ENCODE measurements at regions not wholly inside any gene's neighbourhood (a gene's known extent, or its start where the extent isn't known, plus 50 kb on each side); places are given as distances from the start of the nearest gene placed in this dataset.

- Mint-ChIP-seq H3K4me1 (ENCODE audit: unreplicated experiment) (no peaks in the 10 kb centered on the region), H3K27ac (no peak overlapping the region), H3K4me3 (peak overlapping the region; percentile 82), H3K9me3 (no peaks in the 10 kb centered on the region), H3K27me3 (peaks cover 80% of the 10 kb centered on the region), H3K36me3 (no peaks in the 10 kb centered on the region)
- peak; percentile 80 for DNase-seq (ENCODE audit: extremely low spot score, unreplicated experiment)
- peak; percentile 93 for TF ChIP-seq CTCF (conservative IDR thresholded peaks at IDR 0.05)
These were observed 369.1 kb downstream of the MTX2 start for GRCh38 chr2:176638167-176639015.

DNA sequence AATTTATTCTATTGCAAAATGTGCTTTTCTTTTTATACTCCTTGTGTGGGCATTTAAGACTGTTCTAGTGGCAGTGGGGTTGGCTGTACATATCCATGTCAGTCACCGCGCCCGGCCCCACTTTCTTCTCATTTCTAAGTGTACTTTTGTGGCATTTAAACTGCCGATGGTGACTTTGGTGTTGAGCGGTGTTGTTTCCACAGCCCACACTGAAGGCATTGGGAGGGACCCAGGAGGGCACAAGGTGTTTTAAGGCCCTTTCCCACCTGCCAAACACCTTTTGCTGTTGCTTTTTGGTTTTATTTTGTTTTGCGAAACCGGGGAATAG is 369.7 kb downstream of the MTX2 start:
- Mint-ChIP-seq H3K36me3 (no peaks in the 10 kb centered on the region), H3K4me3 (no peak overlapping the region), H3K27ac (no peak overlapping the region), H3K9me3 (no peaks in the 10 kb centered on the region), H3K27me3 (peaks cover 81% of the 10 kb centered on the region), H3K4me1 (ENCODE audit: unreplicated experiment) (no peaks in the 10 kb centered on the region)
- DNase-seq (ENCODE audit: extremely low spot score, unreplicated experiment), result no peak
- TF ChIP-seq CTCF (conservative IDR thresholded peaks at IDR 0.05), result no peak

DNA sequence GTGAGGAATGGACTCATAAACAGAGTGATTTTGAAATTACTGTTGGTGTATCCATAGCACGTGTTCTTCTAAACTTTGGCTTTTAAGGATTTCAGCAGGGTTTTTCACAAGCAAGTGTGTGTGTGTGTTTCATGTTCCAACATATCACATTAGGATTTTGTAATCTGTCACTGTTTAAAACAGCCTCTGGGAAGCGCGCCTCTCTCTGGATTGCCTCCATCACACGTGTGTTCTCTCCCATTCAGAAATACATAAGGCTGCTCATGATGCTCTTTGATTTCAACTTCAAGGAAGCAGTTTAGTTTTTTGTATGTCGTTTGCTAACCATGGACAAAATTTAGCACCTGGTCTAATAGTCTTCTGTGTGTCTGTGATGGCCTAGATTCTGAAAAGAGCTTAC is 370.4 kb downstream of the MTX2 start:
- no peaks in the 10 kb centered on the region for H3K4me1 Mint-ChIP-seq (ENCODE audit: unreplicated experiment)
- no peak overlapping the region for H3K4me3 Mint-ChIP-seq
- no peaks in the 10 kb centered on the region for H3K9me3 Mint-ChIP-seq
- H3K27ac Mint-ChIP-seq, result no peak overlapping the region
- peaks cover 82% of the 10 kb centered on the region for H3K27me3 Mint-ChIP-seq
- no peak for TF ChIP-seq CTCF (conservative IDR thresholded peaks at IDR 0.05)
- DNase-seq (ENCODE audit: extremely low spot score, unreplicated experiment), result no peak
- H3K36me3 Mint-ChIP-seq, result no peaks in the 10 kb centered on the region

DNA sequence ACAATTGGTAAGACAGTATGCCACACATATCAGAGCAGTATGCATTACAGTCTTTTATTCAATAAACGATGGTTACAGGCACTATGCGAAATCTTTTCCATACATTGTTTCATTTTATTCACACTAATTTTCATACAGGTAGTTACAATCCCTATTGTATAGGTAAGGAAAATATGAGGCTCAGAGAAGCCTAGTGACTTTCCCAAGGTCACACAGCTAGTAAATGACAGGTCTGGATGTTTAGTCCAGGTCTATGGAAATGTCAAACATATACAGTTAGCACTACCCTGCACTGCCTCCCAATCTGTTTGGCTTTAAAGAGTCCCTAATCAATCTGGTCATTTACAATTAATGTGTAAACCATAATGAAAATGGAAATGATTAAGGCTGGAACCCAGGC is 372.2 kb downstream of the MTX2 start:
- H3K4me3 Mint-ChIP-seq, result no peak overlapping the region
- H3K4me1 Mint-ChIP-seq (ENCODE audit: unreplicated experiment), result no peaks in the 10 kb centered on the region
- no peak for TF ChIP-seq CTCF (conservative IDR thresholded peaks at IDR 0.05)
- H3K36me3 Mint-ChIP-seq, result no peaks in the 10 kb centered on the region
- DNase-seq (ENCODE audit: extremely low spot score, unreplicated experiment), result no peak
- no peaks in the 10 kb centered on the region for H3K9me3 Mint-ChIP-seq
- H3K27me3 Mint-ChIP-seq, result peaks cover 85% of the 10 kb centered on the region
- H3K27ac Mint-ChIP-seq, result no peak overlapping the region

- H3K4me1 Mint-ChIP-seq (ENCODE audit: unreplicated experiment), result no peaks in the 10 kb centered on the region
These were observed 372.8 kb downstream of the MTX2 start for GRCh38 chr2:176642074-176642473.

More at GRCh38 chr2:176642074-176642473, 372.8 kb downstream of the MTX2 start:
- no peak for DNase-seq (ENCODE audit: extremely low spot score, unreplicated experiment)
- Mint-ChIP-seq H3K9me3 (no peaks in the 10 kb centered on the region), H3K27me3 (peaks cover 87% of the 10 kb centered on the region), H3K4me3 (no peak overlapping the region), H3K36me3 (no peaks in the 10 kb centered on the region), H3K27ac (no peak overlapping the region)
- TF ChIP-seq CTCF (conservative IDR thresholded peaks at IDR 0.05), result no peak

Measured in type B pancreatic cell (in vitro differentiated cells).